ENCODE measurements at regions not wholly inside any gene's neighbourhood (a gene's known extent, or its start where the extent isn't known, plus 50 kb on each side); places are given as distances from the start of the nearest gene placed in this dataset.

DNA sequence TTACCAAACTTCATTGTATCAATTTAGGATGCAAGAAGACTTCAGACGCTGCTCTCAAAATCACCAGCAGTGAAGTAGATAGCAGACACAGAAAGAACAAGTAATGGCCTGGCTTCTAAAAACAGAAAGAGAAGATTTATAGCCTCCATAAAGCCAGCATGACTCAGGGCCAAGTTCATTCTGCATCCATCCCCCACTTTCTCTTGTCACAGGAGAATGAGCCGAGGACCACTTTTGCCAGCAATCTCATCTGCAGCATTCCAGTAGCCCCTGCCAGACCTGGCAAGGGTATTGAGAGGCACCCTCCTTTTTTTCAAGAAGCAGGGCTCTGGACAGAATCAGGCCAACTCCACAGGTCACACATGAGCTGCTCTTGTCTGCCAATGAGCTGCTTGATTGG is 355.4 kb upstream of the SOX9 start:
- no TSS peak for BruUV-seq (replicated peaks)
- H4K20me1 ChIP-seq (ENCODE audit: low read length) = no peaks in the 10 kb centered on the region
- H3K36me3 ChIP-seq (ENCODE audit: low read depth, low read length) = no peaks in the 10 kb centered on the region
- intact Hi-C loops (cut with micrococcal nuclease) = loop anchor here (2.0 kb wide), 1 partner anchor 353 kb away; no protein-coding TSS in a partner anchor
- no peak overlapping the region for H3K4me2 ChIP-seq (ENCODE audit: low read length)
- ChIA-PET POLR2A (ENCODE audit: unreplicated experiment) (no interaction called here), CTCF (no interaction called here)
- H3K27me3 ChIP-seq (ENCODE audit: low read length) = no peaks in the 10 kb centered on the region
- H3K9me2 ChIP-seq (replicated peaks; ENCODE audit: low read length) = no peaks in the 10 kb centered on the region
- H3K9ac ChIP-seq (ENCODE audit: low read length) = no peak overlapping the region
- H2AFZ ChIP-seq (ENCODE audit: low read length) = no peak overlapping the region
- no peaks in the 10 kb centered on the region for H3K79me2 ChIP-seq (ENCODE audit: low read length)
- no peak overlapping the region for H3K4me3 ChIP-seq (ENCODE audit: low read length)
- DNase-seq (no peak), ATAC-seq (0 out of 2 replicates have a peak, but pooled peaks have one; percentile 15)
- H3K27ac ChIP-seq (ENCODE audit: low read length) = no peak overlapping the region
- peaks cover 4% of the 10 kb centered on the region; the same call in 1 of the 2 replicates for H3K4me1 ChIP-seq (ENCODE audit: insufficient read depth, low read length)
- TF ChIP-seq EZH2phosphoT487 (IDR thresholded peaks at IDR 0.05; ENCODE audit: borderline replicate concordance, low read length) (no peak), EZH2 (IDR thresholded peaks at IDR 0.05; ENCODE audit: low read length, unreplicated experiment) (no peak)
- TF ChIP-seq, protein P1, sequence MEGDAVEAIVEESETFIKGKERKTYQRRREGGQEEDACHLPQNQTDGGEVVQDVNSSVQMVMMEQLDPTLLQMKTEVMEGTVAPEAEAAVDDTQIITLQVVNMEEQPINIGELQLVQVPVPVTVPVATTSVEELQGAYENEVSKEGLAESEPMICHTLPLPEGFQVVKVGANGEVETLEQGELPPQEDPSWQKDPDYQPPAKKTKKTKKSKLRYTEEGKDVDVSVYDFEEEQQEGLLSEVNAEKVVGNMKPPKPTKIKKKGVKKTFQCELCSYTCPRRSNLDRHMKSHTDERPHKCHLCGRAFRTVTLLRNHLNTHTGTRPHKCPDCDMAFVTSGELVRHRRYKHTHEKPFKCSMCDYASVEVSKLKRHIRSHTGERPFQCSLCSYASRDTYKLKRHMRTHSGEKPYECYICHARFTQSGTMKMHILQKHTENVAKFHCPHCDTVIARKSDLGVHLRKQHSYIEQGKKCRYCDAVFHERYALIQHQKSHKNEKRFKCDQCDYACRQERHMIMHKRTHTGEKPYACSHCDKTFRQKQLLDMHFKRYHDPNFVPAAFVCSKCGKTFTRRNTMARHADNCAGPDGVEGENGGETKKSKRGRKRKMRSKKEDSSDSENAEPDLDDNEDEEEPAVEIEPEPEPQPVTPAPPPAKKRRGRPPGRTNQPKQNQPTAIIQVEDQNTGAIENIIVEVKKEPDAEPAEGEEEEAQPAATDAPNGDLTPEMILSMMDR (conservative IDR thresholded peaks at IDR 0.05; ENCODE audit: low read depth, low read length) = no peak
- H3F3A ChIP-seq (ENCODE audit: low read length, unreplicated experiment) = peaks cover 3% of the 10 kb centered on the region
- H3K9me3 ChIP-seq (ENCODE audit: low read length) = no peaks in the 10 kb centered on the region

DNA sequence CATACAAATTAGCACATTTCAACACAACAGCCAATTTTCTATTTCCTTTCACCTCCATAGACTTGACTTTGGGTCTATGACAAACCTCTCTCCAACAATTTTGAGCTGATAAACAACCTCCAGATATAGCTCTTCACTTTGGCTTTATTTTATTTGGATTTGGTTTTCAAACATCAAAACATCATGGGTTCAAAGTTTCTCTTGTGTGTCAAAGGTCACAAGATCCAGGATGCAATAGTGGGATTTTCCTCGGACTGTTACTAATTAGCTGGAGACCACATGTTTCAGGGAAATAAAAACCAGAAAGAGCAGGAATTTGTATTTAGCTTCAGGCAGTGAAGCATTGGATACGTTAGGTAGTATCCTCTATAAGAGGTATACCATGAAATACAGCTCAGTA is 351.0 kb upstream of the SOX9 start:
- Histone ChIP-seq H3K4me3 (ENCODE audit: low read length) (no peak overlapping the region), H4K20me1 (ENCODE audit: low read length) (no peaks in the 10 kb centered on the region), H3K4me2 (ENCODE audit: low read length) (no peak overlapping the region), H3K9ac (ENCODE audit: low read length) (no peak overlapping the region), H3F3A (ENCODE audit: low read length, unreplicated experiment) (no peaks in the 10 kb centered on the region), H3K9me3 (ENCODE audit: low read length) (no peaks in the 10 kb centered on the region), H3K79me2 (ENCODE audit: low read length) (no peaks in the 10 kb centered on the region), H3K4me1 (ENCODE audit: insufficient read depth, low read length) (no peaks in the 10 kb centered on the region), H3K9me2 (replicated peaks; ENCODE audit: low read length) (0 out of 2 replicates have a peak, but pooled peaks cover 5% of the 10 kb centered on the region), H3K36me3 (ENCODE audit: low read depth, low read length) (no peaks in the 10 kb centered on the region), H3K27ac (ENCODE audit: low read length) (no peak overlapping the region), H2AFZ (ENCODE audit: low read length) (no peak overlapping the region), H3K27me3 (ENCODE audit: low read length) (no peaks in the 10 kb centered on the region)
- ChIA-PET POLR2A (ENCODE audit: unreplicated experiment) (no interaction called here), CTCF (interaction anchor here (0.6 kb wide), 1 partner anchor 531 kb away, joined by 3 read pairs; no protein-coding TSS in a partner anchor)
- TF ChIP-seq, protein P1 (conservative IDR thresholded peaks at IDR 0.05; ENCODE audit: low read depth, low read length) = no peak
- TF ChIP-seq EZH2phosphoT487 (IDR thresholded peaks at IDR 0.05; ENCODE audit: borderline replicate concordance, low read length) (no peak), EZH2 (IDR thresholded peaks at IDR 0.05; ENCODE audit: low read length, unreplicated experiment) (no peak)
- DNase-seq (no peak), ATAC-seq (no peak)
- BruUV-seq (replicated peaks) = no TSS peak
- intact Hi-C loops (cut with micrococcal nuclease) = no loop called here

DNA sequence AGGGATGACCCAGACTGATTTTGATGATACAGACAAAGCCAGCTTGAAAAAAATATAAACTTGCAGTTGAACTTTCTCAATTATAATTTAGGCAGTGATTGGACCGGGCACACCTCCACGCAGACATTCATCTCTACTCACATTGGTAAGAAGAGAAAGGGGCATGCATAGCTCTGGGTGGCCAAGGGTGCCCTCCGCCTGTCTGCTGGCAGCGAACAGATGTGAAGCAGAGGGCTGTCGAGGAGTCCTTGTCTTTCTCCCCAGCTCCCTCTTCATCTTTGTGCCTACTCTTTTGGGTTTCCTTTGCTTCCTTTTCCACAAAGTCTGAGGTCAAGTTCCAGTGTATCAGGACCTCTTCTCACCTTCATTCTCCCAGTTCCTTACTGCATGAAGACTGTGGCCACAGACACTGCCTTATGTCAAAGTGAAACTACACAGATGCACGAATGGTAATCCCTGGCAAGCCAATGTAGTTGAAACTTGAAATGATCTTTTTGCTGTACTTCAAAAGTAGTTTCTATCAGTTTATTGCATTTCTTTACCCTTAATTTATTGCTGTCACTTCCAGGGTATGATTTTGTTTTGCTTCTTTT is 343.7 kb upstream of the SOX9 start:
- no peaks in the 10 kb centered on the region for H3K27me3 ChIP-seq (ENCODE audit: low read length)
- H3F3A ChIP-seq (ENCODE audit: low read length, unreplicated experiment) = no peaks in the 10 kb centered on the region
- DNase-seq (no peak), ATAC-seq (no peak)
- H3K4me2 ChIP-seq (ENCODE audit: low read length) = peak overlapping the region; percentile 43
- H4K20me1 ChIP-seq (ENCODE audit: low read length) = no peaks in the 10 kb centered on the region
- TF ChIP-seq, protein P1 (conservative IDR thresholded peaks at IDR 0.05; ENCODE audit: low read depth, low read length) = 0 out of 2 replicates have a peak, but pooled peaks have one; percentile 27
- TF ChIP-seq EZH2 (IDR thresholded peaks at IDR 0.05; ENCODE audit: low read length, unreplicated experiment) (no peak), EZH2phosphoT487 (IDR thresholded peaks at IDR 0.05; ENCODE audit: borderline replicate concordance, low read length) (no peak)
- no peak overlapping the region for H3K27ac ChIP-seq (ENCODE audit: low read length)
- no TSS peak for BruUV-seq (replicated peaks)
- no peaks in the 10 kb centered on the region for H3K4me1 ChIP-seq (ENCODE audit: insufficient read depth, low read length)
- H3K4me3 ChIP-seq (ENCODE audit: low read length) = peak overlapping the region; percentile 12; the same call in 1 of the 2 replicates
- ChIA-PET POLR2A (ENCODE audit: unreplicated experiment) (no interaction called here), CTCF (no interaction called here)
- H3K9me2 ChIP-seq (replicated peaks; ENCODE audit: low read length) = no peaks in the 10 kb centered on the region
- no peak overlapping the region for H3K9ac ChIP-seq (ENCODE audit: low read length)
- intact Hi-C loops (cut with micrococcal nuclease) = no loop called here
- H3K36me3 ChIP-seq (ENCODE audit: low read depth, low read length) = no peaks in the 10 kb centered on the region
- peak overlapping the region; percentile 18; the same call in 1 of the 2 replicates for H2AFZ ChIP-seq (ENCODE audit: low read length)
- H3K79me2 ChIP-seq (ENCODE audit: low read length) = no peaks in the 10 kb centered on the region
- H3K9me3 ChIP-seq (ENCODE audit: low read length) = no peaks in the 10 kb centered on the region
